IPS-NIHi11 (cell line): ENCODE measurements at regions not wholly inside any gene's neighbourhood (a gene's known extent, or its start where the extent isn't known, plus 50 kb on each side); places are given as distances from the start of the nearest gene placed in this dataset.

Experiments used
- DNase-seq: peaks from one replicate; pipeline ENCODE4 v3.0.0; 2012; ENCODE audit warnings: mixed read lengths, low spot score

DNA sequence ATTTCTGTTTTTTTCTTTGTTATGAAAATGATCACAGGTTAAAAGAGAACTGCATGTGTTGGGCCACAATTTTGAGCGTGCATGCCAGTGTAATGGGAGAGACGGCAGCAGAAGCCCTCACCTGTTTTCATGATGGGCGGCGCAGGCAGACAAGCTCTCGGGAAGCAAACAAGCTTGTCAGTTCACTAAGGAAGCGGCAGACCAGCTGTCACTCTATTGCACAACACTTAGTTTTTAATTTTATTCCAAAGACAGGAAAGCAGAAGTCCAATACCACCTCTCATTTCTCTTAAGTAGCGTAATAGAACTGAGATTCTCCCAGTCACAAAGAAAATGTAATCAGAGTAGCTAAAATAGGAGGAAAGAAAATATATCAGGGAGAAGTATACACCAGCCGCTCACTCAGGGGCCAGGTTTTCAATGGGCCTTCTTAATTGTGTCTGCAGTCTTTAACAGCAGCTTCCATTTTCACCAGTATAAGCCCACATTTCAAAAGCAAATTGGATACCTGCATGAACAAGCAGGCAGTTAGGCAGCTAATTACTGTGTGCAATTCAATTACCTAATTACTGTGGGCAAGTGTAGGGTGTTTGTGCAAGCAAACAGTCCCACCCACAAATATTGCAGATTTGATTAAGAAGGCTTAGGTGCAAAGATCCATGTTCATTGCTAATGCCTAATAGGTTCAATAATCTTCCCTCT, 711.4 kb downstream of the DIAPH3 start:
- DNase-seq, result no peak

DNA sequence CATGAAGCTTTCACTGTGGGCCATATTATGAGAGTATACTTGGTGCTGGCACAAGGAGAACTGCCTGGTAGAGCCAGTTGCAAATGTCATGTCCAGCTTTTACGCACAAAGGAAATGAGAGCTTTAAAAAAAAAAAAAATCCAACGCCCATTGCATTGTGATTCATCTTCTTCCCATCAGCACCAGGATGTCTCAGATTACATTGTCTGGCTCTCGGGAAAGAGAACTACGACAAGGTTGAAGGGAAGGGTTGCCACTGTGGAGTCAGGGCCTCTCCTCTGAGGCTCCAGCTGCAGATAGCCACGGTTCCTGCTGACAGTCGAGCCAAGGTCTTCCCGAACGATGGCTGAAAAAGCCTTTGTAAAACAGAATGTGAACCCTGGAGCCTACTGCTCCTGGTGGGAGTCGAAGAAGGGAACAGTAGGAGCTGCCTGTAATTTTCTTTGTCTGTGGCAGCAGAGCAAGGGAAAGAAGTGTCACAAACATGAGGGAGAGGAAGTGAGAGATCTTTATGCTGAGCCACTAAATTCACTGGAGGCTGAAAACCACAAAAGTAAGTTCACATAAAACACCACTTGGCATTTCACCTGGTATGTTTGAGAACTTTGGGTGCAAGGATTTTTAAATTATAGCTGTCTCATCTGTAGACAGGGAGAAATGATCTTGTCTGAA, 704.7 kb downstream of the DIAPH3 start:
- peak; percentile 31 for DNase-seq

DNA sequence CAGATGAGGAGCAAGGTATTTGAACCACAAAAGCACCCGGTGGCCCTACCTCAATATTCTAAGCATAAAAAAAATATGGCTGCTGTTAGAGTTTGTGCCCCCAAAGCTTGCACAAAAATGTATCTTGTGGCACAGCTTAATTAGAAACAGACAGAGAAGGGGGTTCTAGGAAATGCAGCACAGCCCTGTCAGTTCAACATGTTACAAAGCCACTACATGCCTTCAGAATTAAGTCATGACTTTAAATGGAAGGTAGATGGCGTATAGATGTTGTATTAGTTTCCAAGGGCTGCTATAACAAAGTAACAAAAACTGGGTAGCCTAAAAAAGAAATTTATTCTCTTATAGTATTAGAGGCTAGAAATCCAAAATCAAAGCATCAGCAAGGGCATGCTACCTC, 703.8 kb downstream of the DIAPH3 start:
- no peak for DNase-seq

DNA sequence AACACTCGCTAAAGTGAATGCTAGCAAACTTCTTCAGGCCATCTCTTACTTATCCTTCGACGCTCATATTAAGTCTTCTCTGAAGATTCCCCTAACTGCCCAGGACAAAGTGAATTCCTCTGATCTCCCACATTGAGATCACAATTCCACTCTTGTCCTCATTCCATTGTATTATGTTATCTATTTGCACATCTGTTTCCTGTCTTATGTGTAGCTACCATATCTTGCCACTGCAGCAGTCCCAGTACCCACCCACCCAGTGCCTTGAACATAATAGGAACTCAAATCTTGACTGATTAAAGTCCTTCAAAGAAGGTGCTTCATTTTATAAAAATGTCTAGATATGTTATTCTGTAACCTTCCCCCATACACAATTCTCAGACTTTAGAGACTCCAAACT, 702.3 kb downstream of the DIAPH3 start:
- no peak for DNase-seq

DNA sequence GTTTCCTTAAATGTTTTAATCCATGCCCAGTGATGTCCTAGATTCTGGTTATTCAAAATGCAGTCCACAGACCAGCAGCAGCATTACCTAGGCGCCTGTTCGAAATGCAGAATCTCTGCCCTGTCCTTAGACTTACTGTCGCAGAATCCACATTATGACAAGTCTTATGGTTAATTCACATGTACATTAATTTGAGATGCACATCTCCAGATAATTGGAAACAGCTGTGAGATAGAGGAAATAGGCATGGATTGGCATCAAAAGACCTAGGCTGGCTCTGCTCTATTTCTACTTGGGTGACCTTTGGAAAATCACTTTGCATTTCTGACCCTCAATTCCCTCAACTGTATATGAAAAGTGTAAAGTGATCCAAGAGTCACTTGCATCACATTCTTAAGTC, 700.7 kb downstream of the DIAPH3 start:
- no peak for DNase-seq

DNA sequence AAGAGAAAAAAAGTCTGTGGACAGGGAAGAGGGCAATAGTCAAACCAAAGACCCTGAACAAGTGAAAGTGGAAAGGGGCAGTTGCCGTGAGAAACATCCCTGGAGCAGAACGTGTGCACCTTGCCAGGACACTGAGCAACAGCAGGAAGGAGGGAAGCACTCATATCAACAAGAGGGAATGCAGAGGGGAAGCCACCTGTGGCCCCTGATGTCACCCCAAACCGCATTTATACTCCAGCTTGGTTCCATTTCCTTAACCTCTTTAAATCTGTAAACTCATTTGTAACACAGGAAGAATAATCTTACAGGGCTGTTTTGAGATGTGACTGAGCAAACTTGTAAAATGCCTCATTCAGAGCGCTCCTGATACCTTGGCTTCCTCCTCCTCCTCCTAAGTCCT, 698.8 kb downstream of the DIAPH3 start:
- DNase-seq, result no peak

DNA sequence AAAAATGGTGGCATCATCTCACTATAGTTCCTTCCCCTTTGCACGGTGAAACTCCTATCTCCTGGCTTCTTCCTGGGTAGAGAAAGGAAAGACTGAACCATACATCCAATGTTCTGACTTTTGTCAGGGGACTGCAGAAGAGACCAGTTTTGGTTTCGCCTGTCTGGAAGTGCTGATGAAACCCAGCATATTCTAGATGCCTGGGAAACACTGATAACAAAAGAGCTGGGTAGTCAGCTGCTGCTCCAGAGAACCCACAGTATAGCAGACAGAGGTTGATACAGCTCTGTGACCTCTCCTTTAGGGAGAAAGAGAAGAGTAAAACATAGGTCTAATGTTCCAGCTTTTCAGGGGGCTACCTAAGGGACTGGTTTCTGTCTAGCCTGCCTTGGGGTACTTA, 695.3 kb downstream of the DIAPH3 start:
- no peak for DNase-seq

DNA sequence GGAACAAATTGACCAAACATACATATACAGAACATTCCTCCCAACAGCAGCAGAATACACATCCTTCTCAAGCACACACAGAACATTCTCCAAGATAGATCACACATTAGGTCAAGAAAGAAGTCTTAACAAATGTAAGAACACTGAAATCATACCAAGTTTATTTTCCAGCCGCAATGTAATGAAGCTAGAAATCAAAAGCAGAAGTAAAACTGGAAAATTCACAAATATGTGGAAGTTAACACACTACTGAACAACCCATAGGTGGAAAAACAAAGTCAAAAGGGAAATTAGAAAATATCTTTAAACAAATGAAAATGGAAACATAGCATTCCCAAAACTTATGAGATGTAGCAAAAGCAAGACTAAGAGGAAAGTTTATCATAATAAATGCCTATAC, 692.6 kb downstream of the DIAPH3 start:
- no peak for DNase-seq

DNA sequence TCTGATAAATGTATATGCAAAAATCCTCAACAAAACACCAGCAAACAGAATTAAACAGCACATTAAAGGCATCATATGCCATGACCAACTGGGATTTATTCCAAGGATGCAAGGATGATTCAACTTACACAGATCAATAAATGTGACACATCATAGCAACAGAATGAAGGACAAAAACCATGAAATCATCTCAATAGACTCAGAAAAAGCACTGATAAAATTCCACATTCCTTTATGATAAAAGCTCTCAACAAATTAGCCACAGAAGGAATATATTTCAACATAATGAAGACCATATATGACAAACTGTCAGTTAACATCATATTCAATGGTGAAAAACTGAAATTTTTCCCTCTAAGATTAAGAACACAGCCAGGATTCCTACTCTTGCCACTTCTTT, 691.6 kb downstream of the DIAPH3 start:
- DNase-seq, result no peak

DNA sequence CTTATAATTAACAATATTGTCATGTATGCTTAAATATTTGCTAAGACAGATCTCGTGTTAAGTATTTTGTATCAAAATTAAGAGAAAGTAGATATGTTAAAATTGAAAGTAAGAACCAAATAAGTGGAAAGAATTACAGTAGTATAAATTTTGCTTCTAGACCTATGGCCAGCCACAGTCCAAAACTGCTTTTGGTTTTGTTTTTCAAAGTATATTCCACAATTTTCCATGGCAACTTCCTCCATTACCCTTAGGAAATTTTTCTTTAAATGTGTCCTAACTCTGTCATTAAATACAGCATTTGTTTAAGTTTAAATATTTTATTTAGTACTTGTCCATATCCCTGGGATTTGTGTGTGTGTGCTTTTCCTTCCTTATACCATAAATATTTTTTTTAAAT, 689.0 kb downstream of the DIAPH3 start:
- DNase-seq, result no peak

DNA sequence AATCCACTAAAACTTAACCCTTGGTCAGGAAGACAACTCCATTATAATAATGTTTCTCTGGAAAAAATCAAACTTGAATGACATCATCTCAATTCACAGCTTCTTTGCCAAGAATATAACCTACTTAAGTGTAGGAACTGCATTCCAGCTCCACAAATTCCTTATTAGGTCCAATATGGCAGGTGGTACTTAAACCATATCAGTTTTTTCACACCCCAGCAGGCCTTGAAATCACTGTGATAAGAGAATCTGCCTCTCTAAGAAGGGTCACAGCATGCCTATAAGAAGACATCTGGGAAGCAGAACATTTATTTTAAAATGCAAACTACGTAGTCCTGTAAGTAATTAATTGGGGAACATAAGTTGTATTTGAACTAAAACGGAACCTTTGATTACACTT, 687.8 kb downstream of the DIAPH3 start:
- DNase-seq, result no peak

DNA sequence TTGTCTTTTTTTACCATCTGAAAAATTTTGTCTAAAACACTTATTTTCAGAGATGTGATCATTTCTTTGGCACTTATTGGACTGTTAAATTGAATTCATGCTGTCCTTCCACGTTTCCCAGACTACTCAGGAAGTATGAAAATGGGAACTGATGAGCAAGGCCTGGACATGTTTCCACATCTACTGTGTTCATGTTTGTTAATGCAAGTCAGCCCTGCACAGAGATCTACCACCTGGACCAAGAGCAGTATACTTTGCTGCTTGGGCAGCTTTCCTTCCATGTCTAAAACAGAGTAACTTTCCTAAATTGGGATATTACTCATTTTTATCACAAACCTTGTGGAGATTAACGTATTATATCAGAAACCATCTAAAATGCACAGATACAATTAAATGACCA, 687.4 kb downstream of the DIAPH3 start:
- DNase-seq, result no peak

DNA sequence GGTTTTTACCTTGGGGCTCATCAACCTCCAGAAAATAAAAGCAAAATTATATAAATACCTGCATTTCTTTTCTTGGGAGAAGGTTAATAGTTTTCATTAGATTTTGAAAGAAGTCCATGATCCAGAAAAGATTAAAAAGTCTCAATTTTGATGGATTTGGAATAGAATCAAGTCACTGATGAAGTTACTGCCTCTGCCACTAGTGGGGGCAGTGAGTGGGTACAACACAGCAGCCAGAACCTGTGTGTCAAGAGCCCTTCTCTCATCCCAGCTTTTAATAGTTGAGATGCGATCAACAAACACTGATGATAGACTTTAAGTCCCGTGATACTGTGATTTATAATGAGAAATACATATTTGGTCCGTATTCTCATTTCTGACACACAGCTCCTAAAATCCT, 686.7 kb downstream of the DIAPH3 start:
- peak; percentile 43 for DNase-seq

DNA sequence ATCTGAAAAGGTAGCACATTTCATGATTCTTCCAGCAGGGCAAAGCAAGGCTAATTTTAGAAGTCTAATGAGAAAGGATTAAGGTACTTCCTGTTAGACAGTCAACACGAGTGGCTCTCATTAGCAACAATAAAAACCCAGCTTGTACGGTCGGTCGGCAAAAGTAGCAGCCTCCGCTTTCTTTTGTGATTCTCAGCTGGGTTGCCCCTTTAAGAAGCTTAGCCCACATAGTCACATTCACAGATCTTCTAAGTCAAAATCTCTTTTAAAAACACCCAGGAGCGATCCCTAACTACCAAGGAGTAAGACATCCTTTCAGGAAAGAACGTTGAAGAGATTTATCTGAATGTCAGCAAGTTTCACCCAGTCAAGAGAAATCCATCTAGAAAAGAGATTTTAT, 684.8 kb downstream of the DIAPH3 start:
- DNase-seq, result peak; percentile 39

DNA sequence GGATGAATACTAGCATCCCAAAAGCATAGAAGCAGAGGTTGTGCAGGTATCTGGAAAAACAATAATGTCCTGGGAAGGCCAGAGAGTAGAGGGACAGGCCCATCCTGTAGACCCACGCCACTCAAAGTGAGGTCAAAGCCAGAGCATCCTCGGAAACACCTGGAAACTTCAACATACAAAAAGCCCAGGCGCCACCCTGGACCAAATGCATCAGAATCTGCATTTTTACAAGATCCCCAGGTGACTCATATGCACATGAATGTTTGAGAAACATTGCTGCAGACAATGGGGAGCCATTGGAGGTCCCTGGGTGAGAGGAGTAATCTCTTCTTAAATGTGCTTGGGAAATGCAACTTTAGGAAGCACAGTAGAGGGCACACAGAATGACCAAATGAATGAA, 684.1 kb downstream of the DIAPH3 start:
- DNase-seq, result peak; percentile 41

DNA sequence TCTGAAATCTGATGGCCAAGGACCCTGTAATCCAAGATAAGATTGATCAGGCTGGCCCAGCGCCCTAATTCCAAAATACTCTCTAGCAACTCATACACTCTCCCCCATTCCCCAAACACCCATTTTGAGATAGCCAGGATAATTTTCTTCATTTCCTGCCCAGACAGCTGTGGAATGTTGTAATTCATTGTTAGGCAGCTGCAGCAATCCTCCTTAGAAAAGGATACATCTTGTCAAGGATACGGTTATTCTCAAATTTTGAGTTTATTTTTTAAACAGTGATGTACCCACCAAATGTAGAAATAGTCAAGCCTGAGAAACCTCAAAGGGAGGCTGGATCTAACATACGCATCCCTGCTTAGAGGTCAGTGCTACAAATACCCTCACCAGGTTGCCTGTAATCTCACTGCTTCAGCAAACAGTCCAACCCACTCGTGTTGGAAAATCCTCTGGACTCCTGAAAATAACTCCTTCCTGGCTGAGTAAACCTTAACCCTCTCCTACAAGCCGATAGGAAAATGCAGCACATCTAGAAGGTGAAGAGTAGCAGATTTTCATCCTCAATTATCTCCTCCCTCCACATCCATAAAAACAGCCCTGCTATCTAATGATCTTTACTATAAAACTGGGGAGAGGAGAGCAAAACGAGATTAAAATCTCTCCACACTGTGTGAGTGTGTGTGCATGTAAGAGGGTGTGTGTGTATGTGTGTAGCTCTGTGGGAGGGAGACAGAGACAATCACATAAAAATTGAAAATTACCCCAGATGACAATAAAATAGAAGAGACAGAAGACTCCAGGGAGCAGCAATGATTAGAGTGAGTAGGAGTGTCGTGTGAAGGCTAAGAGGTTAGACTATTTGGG, 683.1 kb downstream of the DIAPH3 start:
- DNase-seq, result no peak

DNA sequence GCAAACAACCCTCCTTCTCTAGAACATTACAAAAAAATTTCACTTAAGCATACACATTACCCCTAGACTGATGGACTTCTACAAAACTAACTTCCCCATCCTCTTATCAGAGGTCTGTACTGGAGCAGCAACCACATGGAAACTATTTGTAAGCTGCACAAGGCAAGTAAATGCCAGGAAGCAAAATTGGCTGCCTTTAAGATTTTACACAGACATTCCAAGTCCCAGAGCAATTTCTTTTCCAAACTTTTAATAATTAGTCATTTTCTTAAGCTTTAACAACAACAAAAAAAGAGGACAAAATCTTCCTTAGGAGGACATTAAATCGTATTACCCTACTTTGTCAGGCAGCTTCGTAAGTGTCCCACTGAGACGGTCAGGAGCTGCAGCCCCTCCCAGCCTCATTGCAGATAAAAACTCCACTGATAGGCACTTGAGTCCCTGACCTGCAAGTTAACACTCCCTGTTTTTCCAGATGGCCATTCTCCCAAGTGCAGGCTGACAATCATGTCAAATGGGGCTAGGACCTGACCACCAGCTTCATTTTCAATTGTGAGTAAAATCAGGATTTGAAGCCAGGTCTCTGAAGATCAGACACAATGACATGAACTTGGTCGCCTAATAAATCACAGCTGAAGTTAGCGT, 680.1 kb downstream of the DIAPH3 start:
- DNase-seq, result peak; percentile 37

DNA sequence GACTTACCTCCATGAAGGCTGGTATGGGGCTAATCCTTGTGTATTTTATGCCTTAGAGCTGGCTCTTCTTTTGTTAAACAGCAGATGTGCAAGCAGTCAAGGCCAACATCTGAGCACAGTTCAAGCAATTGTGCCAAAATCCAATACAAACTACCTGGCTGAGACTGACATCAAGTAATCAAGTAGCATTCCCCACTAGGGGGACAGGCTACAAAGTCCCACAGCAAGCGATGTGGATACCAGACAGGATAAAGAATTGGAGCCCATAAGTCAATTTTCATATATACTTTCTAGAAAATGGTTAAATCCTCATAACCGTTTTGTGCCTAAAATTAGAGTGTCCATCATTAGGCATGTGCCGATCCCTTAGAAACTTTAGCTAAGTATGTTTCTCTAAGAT, 675.8 kb downstream of the DIAPH3 start:
- DNase-seq, result no peak

DNA sequence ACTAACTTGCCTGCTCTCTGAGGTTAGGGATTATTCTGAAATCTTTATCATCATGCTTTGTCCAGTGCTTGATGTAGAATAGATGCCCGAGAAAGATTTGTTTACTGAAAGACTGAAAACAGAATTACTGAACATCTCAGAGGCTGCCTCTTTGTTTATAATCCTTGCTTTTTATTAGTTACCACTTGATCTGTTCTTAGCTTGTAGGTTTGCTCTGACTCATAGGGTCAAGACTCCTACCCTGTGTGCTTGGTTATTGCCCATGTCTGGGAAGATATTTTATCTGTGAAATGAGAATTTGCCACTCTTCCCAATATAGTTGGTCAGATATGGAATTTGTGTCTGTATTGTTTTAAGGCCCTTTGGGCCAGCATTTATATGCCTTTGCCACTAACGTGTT, 675.3 kb downstream of the DIAPH3 start:
- DNase-seq, result no peak

DNA sequence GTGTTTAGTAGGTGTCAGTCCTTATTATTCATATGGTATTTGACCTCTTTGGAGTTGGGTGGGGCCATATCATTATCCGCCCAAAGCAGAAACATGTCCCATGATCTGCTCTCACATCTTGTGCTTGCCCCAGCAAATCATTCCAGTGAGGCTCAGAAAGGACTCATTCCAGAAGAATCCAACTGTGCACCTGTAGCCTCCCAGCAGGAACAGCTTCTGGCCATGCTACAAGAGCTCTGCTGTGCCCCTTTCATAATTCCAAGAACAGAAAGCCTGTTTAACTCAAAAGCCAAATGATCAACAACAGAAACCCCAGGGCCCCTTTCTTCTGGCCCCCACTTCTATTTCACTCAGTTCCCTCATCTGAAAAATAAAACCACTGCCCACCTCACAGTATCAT, 673.1 kb downstream of the DIAPH3 start:
- DNase-seq, result no peak

DNA sequence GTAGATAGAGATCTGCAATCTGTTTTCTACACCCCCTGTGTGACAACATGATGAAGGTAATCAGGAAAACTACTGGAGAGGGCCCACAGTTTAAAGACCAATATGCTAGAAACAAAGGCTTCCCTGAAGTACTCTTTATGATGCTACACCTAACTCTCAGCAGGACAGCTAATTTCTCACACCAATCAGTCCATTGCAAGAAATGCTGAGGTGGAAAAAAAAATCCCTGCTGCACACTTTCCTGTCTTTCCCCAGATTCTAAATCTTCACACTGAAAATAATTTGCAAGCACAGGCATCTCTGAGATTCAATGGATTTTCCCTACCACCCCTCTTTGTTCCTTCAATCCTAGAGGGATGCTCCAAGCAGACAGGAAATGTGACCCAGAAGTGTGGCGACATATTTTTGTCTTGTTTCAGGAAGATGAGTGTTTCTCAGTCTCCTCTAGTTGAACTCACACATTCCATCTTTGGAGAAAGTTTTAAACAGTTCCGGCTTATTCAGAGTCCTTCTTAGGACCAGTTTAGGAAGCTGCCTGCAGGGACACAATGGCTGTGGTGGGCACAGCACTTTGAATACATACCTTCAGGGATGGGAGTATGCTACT, 671.6 kb downstream of the DIAPH3 start:
- no peak for DNase-seq

DNA sequence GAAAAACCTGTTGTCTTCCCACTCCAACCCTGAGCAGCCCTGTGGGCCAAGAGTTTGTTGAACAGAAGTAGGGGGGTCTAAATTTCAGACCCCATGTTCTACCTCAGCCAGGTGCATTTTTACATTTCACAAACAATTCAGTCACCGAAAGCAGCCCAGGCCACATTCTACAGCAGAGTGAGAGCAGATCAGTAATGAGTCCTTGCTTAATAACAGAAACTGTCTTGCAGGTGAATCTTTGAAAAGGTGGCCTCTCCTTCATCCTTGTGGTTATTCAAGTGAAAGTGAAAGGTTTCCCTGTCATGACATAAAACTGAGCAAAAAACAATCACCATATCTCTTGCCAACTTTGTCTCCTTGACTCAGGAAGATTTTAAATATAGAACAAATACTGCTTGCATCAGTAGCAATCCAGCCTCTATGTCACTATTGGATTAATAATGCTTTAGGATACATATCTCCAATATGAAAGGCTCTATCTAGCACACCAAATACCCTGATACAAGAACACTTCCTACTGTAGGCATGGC, 670.2 kb downstream of the DIAPH3 start:
- no peak for DNase-seq
